NCI-H226 (cell line): ENCODE measurements at regions not wholly inside any gene's neighbourhood (a gene's known extent, or its start where the extent isn't known, plus 50 kb on each side); places are given as distances from the start of the nearest gene placed in this dataset.
"Not testable (repeated sequence)": the region's sequence is repeated elsewhere in the genome, so short reads cannot be mapped to it uniquely, and the experiment has no call there.

ENCODE experiments used
- DNase-seq: peaks from one replicate; pipeline ENCODE4 v3.0.0-alpha.2; 2015

- DNase-seq: no peak
Observed at GRCh38 chr9:107571148-107571547, 81.6 kb upstream of the KLF4 start.

- no peak for DNase-seq
Observed at GRCh38 chr9:107569174-107569573, 79.6 kb upstream of the KLF4 start.

GRCh38 chr9:107568406-107568805, 78.8 kb upstream of the KLF4 start:
- not testable (repeated sequence) for DNase-seq

DNA sequence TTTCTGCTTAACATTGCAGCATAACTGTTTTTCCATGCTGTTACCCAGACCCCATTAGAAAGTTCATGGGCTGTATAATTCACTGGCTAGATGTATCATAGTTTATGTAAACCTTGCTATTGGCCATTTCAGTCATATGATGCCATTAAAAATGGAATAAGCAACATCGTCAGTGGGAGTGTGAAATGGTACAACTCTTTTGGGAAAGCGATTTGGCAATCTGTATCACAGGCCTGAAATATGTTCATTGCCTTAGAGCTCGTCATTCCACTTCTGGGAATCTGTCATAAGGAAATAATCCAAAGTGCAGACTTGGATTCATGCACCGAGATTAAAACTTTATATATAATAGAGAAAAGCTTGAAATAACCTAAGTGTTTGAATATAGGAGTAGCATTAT, 77.9 kb upstream of the KLF4 start:
- DNase-seq: no peak

GRCh38 chr9:107566611-107567061, 77.1 kb upstream of the KLF4 start:
- DNase-seq: no peak

DNA sequence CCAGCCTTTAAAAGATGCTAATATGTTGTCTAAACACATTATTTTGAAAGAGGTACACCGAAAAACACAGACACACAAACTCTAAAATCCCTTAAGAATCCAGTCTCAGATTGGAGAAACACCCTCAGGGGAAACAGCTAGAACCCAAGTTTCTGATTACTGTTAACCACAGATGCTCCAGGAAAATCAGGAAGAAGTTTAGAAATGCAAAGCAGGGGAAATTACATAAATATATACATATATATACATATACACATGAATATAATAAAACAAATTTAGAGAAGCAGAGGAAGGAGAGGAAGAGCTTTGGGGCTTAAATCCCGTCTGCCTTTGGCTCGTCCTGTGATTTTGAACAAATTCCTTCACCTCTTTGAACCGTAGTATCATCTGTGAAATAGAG, 73.2 kb upstream of the KLF4 start:
- no peak for DNase-seq

GRCh38 chr9:107559494-107560086, 70.0 kb upstream of the KLF4 start:
- no peak for DNase-seq

DNA sequence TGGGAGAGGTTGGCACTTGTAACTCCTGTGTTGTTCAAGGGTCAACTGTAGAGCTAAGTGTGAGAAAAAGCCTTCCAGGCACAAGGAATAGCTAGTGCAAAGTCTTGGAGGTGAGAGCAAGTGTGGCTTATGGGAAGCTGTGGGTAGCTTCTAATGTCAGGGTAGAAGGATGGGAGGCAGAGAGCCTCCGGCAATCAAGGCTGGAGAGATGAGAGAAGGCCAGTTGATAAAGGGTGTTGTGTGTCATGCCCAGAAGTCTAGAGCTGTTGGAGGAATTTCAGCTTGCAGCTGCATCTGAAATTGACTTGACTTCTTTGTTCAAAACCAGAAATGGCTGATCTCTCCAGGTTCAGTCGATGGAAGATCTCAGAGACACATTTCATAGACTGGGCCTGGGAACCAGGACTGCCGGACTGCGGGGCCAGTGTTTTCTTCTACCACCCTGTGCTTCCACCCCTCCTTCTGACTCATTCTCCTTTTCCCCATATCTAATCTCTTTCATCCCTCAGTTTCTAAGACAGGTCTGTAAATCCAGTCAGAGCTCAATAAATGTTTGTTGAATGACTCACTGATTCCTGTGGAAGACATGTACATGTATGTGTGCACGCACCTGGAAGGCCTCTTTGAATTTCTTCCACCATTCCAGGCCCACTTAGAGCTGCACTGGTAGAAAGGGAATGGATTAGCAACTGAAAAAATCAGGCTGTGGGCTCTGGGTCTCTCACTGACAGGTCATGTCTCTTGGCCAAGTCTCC, 67.8 kb upstream of the KLF4 start:
- peak; percentile 96 for DNase-seq

GRCh38 chr9:107554636-107555035, 65.1 kb upstream of the KLF4 start:
- DNase-seq: no peak

DNA sequence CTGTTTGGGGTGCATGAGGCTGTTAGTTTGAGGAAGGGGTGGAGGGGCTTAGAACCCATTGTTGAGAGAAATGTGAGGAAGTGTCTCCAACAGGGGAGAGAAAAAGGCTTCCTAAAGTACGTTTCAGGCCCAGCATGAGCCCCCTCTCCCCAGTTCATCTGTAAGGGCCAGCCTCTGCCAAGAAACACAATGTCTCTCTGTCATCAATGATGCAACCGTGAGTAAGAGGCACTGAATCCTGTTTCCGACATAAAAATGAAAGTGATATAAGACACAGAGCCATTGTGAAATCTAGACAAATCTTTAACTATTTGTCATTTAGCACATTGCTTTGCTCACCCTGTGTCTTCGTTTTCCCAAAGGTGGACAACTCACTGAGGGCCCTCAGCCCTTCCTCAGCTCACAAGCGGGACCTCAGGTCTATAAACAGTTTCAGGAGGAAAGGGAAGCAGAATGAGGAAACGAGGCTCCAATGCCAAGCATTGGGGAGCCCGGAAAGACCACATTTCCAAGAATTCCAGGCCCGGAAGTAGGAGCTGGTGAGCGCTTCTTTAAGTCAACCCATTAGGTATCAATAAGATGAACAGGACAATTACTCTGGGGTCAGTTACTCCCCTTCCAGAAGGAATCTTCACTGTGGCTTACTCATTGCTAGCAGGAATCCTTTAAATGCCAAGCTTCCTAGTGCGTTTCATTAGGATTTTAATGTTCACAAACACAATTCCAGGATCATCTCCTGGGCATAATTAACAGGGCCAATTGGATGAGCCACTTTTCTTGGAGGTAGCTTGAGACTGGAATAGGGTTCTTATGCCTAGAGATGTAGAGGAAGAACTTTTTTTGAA, 59.0 kb upstream of the KLF4 start:
- peak; percentile 71 for DNase-seq

DNA sequence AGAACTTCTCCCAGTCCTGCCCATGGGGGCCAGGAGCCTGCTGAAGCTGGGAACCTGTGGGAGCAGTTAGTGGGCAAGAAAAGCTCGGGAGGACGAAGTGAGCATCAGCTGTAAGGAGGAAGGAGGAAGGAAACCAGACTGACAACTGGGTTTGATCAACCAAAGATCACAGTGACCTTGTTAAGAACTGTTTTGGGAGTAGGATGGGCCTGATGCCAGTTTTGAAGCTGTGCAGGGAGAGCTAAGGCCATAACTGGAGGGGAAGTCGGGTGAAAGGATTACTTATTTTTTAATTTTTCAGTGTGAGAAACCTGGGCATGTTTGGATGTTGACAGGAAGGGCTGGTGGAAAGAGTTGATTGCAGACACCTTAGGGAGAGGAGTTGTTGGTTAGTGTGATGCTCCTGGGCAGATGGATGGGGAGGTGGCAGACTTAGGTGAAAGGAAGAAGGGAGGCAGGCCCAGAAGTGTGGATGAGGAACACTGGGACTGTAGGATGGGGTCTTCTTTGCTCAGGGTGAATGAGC, 58.3 kb upstream of the KLF4 start:
- DNase-seq: no peak

- no peak for DNase-seq
Observed at GRCh38 chr9:107547303-107547702, 57.7 kb upstream of the KLF4 start.

DNA sequence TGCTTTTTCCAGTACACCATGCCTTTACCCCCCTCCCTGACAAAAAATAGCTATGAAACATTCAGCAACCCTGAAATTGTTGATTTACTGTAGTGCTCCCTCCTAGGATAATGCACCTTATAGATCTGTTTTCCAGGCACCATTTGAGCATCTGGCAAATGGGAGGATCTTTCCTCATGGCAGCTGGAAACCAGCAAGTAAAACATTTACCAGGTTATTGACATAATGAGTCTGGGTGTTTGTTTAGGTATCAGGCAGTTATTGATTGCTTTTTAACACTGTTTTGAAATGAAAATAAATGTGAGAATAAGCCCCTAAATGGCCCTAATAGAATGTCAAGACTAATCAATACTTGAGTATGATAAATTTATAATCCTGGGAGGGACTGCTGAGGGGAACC, 57.3 kb upstream of the KLF4 start:
- DNase-seq: no peak

DNA sequence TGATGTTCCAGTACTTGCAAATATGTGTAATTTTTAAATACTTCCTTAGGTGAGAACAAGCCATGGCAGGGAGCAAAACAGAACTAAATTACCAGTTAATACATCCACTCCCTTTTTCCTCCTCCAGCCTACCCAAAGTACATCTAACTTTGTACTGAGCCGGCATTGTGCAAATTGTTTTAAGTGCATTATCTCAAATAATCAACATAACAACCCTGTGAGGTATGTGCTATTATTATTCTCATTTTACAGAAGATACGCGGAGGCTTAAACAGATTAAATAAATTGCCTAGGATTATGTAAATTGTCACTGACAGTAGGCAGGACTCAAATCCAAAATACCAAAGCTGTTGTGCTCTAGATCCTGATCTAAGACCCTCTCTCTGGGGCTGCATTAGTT, 55.5 kb upstream of the KLF4 start:
- DNase-seq: no peak

DNA sequence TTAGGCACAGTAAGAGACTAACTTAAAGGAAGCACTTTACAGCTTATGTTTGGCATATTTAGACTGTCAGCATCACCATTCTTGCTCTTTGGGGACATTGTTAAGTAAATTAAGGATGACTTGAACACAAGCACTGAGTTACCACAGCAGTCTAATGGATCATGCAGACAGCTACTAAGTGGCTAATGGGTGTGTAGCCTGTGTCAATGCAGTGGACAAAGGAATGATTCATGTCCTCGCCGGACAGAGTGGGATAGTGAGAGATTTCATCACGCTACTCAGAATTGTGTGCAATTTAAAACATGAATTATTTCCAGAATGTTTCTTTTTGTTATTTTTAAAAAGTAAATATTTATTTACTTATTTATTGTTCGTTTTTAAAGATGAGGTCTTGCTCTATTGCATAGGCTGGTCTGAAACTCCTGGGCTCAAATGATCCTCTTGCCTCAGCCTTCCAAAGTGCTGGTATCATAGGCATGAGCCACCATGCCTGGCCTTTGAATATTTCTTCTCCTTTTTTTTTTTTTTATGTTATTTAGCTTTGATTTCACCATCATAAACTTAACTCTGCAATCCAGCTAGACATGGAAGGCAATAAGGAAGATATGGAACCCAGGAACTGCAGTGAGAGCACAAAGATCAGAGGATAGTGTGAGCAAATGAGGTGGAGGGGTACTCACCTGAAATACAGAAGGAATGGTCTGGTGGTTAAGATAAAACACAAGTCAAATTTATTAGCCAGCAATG, 53.0 kb upstream of the KLF4 start:
- DNase-seq: no peak

DNA sequence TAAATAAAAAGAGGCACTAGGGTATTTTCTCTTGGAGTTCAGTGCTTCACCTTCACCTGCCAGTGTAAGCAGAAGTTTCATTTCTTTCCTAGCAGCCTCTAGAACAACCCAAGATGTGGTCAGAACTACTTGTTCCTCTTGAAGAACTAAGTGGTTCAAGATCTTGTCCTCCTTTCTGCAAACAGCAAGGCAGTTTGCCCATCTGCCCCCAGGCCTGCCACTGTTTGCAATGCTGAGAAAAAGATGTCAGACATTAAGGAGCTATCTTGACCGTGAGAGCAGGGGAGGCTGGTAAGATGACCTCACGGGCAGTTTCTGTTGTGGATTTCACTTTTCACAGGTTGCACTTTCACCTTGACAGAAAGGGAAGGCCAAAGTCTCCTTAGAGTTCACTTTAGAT, 52.0 kb upstream of the KLF4 start:
- DNase-seq: no peak

GRCh38 chr9:107540164-107540561, 50.6 kb upstream of the KLF4 start:
- no peak for DNase-seq

GRCh38 chr9:107539427-107540163, 50.0 kb upstream of the KLF4 start:
- no peak for DNase-seq
